GM19193 (cell line): ENCODE measurements at regions not wholly inside any gene's neighbourhood (a gene's known extent, or its start where the extent isn't known, plus 50 kb on each side); places are given as distances from the start of the nearest gene placed in this dataset.

ENCODE experiments used
- POLR2A ChIP-seq: IDR thresholded peaks from 4 replicates; pipeline ENCODE4 v1.6.1; 2011; ENCODE audit not compliant: insufficient read depth, insufficient read length; ENCODE audit errors: extremely low read depth

DNA sequence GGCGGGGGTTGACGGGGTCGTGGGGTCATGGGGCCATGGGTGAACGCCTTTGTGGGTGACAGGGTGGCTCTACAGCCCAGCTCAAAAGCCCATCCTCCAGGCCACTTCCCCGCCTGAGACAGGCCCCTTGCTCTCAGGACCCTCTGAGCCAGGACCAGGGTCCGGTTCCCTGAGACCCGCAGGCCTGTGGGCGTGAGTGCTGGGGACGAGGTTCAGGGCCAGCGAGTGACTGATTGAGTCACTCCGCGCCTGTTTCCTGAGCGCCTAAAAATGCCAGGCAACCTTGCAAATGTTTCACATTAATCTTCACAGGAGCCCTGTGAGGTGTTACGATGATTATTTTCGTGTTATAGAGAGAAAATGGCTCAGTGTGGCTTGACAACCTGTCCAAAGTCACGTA is 97.8 kb downstream of the ZNF674 start:
- TF ChIP-seq POLR2A, result no peak

DNA sequence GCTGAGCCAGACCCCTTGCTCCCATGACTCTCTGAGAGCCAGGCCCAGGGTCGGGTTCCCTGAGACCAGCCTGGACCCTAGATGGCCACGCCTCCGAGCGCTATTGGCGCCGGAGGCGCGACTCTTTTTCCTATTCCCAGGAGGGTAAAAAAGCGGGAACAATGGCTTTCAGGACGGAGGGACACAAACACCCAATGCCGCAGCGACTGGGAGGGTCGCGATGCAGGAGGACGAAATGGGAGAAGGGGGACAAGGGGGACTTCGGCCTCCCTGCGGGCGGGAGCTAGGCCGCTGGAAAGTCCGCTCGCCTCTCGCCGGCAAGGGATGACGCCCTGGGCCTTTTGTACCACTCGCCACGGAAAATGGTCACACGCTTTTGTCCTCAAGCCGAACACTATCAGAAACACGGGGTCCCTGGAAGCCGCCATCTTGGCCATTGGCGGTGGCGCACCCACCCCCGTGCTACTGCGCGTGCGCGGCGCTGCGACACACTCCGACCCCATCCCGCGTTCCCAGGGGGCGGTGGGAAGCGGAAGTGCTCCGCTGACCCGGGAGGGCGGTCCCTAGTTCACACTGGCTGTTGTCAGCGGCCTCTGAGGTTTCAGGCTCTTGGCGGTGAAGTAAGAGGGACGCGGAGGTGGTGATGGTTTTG is 98.4 kb downstream of the ZNF674 start:
- peak; percentile 73 for TF ChIP-seq POLR2A

DNA sequence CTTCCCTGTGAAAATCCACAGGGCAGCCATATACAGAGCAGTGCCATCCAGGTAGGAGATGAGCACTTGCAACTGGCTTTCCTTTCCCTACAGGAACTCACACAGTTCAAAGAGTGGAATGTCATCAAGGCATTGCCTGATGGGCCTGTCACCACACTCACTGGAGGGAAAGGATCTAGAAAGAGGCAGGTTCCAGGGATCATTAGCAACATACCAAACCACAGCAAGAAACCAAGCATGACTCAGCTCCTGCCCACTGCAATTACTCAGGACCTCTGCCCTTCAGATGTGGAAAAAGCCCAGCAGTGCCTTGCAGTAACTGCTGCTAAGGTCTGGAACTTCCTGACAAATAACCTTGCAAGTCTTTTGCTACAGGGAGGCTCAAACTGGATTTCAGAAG is 101.2 kb downstream of the ZNF674 start:
- no peak for TF ChIP-seq POLR2A

DNA sequence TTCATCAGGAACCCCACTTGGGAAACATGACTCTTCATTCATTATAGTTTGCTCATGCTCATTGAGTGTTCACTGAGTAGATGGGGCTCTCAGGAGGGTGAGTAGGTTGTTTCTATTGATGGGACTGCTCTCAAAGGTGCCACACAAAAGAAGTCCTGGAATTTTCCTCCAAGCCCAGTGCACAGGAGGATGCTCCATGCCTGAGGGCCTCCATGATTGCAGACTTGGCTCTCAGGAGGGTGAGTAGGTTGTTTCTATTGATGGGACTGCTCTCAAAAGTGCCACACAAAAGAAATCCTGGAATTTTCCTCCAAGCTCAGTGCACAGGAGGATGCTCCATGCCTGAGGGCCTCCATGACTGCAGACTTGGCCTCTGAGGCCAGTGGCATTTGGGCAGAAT is 108.5 kb downstream of the ZNF674 start:
- TF ChIP-seq POLR2A, result no peak

DNA sequence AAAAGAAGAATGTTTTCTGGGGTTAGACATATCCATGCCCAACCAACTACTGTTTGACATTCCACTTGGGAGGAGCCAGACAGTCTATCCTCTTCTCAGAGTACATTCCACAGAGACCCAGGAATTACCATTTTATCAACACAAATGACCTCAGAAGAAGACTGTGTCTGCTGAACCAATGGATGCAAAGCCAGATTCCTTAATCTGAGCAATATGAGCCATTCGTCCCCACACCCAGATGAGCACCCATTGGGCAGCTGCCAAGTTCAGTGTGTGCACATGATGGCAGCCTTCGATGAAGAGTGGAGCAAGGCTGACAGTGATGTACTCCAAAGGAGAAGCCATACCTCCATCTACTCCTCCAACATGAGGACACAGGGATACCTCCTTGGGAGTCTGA is 111.3 kb downstream of the ZNF674 start:
- no peak for TF ChIP-seq POLR2A

DNA sequence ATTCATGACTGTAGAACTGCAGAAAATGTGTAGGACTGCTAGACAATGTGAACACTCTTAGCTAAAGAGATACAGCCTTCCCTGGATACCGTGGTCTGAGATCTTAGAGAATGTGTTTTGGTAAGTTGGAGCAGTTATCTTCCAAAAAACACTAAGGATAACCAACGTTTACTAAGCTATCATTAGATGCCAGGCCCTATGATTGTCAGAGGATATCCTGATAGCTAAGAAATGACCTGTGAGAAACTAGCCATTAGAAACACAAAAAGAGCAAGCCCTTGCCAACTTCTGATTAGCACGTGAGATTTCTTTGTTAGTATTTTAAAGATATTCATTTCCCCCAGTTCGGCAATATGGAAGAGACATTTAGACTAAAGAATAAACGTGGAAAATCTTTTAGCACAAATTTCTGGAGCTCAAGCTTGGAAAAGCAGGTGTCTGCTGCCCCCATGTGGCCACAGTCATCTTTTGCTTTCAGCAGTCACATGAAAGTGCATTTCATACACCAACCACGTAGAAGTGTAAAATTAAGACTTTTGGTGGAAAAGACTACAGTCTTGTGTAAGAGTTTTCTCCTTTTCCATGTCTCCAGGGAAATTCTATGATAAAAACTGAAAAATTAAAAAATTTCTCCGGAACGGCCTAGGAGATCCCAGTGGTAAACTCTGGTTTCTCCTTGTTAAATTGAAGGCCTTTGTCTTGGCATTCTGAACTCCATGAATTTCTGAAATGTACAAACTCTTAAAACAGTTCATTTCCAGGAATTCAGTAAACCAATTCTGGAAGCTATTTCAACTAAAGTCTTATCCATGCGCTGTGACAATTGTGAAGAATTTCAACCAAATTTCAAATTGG is 136.4 kb downstream of the ZNF674 start:
- no peak for TF ChIP-seq POLR2A

DNA sequence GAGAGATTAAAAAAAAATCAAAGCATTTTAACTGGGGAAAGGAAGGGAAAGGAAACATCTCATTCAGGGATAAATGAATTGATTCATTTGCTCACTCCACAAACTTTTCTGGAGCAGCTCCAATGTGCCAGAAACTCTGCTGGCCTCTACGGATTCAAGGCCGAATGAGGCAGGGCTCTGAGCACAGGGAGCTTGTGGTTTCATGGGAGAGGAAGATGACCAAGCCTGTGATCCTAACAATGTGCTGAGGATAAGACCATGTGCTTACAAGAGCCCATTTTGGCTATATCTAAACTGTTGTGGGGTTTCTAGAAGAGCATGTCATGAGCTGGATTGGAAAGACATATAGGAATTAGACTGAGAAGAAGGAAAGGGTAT is 137.5 kb downstream of the ZNF674 start:
- no peak for TF ChIP-seq POLR2A

DNA sequence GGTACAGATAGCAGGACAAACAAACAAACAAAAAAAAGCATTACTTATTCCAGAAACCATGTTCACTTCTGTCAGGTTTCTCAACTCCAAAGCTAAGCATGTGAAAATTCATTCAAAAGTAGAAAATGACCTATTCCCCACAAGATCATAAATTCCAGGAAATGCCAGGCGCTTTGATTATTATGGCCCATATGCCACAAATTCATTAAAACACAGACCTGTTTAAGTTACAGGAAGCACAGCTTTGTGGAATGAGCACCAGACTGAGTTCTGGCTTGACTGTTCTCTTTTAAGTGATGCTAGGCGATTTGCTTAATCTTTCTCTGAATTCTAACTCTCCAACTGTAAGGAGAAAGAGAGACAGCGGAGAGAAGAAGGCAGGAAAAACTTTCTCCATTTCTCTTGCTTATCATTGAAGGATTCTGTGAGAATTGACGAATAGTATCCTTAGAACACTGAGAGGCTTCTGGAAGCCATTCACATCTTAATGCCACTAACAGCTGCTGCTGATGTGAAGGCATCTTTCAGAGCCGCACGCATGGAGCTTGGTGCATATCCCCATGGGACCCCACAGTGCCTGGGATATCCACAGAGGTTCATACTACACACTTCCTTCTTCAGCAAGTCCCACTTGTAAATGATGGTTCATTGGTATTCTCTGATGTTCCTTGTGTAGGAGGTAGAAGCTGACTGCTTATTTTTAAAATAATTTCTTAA is 138.0 kb downstream of the ZNF674 start:
- no peak for TF ChIP-seq POLR2A

DNA sequence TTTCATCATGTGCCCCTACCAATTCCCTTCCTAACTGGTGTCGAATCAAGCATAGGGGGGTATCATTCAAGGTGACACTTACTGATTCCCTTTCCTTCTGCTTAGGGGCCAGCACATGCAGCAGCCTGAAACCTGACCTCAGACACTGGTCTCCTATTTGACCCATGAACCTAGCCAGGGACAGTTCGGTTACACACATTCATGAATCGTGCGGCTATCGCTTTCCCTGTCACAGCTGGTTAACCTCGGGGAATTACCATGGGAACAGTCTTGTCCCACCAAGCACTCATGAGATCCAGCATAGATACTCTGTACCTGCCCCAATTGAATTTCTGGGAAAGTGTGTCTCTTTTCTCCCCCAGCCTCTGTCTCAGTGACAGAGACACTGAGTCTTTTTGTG is 140.4 kb downstream of the ZNF674 start:
- TF ChIP-seq POLR2A, result no peak

DNA sequence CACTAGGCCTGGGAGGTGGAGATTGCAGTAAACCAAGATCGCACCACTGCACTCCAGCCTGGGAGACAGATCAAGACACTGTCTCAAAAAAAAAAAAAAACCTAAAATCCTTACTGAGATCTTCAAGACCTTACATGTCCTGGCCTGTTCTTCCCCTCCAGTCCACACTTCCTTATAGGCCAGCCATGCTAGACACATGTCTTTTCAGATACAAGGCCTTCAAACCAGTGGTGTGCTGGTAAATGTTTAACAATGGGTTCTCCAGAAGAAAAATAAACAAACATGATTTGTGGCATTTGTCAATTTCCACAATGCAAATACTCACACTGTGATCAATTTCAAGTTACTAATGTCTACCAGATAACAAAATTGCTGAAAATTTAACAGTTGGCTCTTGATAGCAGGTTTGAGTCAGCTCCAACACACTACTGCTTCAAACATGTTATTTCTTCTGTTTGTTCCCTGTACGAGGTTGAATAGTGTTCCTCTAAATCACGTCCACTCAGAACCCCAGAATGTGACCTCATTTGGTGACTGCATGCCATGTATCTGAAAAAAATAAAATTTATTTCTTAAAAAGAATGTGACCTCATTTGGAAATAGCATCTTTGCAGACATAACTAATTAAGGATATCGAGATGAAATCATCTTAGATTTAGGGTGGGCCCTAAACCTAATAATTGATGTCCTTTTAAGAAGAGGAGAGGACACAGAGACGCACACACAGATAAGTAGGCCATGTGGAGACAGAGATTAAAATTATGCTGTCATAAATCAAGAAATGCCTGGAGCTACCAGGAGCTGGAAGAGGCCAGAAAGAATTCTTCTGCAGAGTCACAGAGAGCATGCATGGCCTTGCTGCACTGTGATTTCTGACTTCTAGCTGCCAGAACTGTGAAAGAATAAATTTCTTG is 144.4 kb downstream of the ZNF674 start:
- TF ChIP-seq POLR2A, result no peak

DNA sequence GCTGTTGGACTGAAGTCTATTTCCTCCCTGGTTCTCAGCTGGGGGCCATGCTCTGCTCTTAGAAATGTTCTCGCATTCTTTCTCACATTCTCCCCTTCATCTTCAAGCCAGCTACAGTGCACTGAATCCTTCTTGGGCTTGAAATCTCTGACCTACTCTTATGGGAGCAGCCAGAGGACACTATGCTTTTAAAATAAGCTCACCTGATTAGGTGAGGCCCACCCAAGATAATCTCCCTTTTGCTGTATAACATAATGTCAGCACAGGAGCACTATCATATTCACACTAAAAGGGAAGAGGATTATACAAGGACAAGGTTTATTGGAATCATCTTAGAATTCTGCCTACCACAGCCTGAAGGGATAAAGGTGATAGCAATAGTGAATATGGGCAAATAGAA is 146.3 kb downstream of the ZNF674 start:
- no peak for TF ChIP-seq POLR2A

DNA sequence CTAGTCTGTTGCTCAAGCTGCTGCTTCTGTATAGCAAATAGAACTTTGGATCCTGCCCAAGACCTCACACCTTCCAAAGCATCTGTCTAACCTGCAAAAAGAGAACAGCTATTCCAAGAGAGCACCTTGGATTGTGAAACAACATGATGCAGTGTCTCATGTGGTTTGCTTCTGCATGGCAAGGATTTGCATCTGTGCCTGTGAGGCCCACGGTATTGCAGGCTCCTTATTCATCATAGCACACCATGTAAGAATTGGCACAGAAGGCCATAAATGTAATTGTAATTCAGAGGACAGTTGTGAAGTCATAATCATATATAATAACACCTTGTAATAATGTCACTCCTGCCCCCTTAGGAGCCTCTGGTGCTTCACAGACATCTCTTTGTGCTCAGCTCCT is 147.1 kb downstream of the ZNF674 start:
- no peak for TF ChIP-seq POLR2A

DNA sequence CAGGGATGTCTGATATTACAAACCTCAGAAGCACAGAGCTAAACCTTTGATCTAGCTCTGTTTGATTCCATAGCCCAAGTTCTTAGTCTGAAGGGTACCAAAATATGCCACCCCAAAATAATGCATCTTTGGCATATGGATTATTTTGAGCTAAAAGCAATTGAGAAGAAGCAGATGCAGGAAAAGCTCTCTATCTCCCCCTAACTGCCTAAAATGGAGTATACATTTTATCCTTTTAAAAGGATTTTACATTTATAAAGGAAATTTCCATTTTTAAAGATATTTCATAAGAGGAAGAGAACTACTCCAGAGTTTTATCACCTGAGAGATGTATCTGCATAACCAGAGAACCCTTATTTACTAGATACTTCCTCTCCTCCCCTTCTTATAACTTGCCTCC is 158.7 kb downstream of the ZNF674 start:
- TF ChIP-seq POLR2A, result no peak

DNA sequence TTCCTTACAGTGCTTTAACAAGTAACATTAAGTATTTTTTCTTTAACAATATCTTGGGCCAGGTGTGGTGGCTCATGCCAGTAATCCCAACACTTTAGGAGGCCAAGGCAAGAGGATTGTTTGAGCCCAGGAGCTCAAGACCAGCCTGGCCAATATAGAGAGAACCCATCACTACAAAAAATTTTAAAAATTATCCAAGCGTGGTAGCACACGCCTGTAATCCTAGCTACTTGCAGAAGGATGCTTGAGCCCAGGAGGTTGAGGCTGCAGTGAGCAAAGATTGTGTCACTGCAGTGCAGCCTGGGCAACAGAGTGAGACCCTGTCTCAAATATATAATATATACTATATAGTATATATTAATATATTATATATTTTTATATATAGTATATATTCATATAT is 162.2 kb downstream of the ZNF674 start:
- TF ChIP-seq POLR2A, result no peak

DNA sequence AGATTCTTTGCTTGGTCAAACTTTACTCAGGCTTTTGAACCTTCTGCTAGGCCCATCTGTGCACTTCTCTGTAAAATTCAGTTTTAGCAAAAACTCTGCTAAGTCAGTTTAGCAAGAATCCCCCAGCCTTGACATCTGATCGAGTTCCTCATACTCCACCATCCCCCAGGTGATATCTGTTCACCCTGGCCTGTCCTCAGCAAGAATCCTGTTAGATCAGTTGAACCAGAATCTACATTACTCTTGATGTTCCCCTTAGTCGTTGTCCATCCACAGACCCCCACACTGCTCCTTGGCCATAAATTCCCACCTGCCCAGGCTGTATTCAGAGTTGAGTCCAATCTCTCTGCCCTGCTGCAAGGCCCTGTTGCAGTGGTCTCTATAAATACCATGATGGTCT is 162.6 kb downstream of the ZNF674 start:
- no peak for TF ChIP-seq POLR2A

DNA sequence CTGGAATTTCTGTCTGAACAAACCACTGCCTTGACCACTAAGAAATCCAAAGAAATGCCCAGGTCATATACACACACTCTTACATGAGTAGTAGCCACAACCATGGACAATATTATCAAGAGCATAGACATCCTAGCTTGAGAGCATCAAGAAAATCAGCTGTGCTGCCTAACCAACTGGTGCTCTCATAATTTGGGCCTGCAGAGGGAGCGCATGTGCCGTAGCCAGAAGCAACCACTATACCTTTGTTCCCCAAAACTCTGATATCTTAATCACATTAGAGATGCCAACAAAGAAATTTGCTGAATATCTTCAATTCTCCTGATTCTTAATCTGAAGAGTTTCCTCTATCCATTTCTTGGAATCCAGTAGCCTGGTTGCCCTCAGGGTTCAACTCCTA is 163.6 kb downstream of the ZNF674 start:
- no peak for TF ChIP-seq POLR2A
